Neural crest cell (in vitro differentiated cells): ENCODE measurements at regions not wholly inside any gene's neighbourhood (a gene's known extent, or its start where the extent isn't known, plus 50 kb on each side); places are given as distances from the start of the nearest gene placed in this dataset.
"Not testable (repeated sequence)": the region's sequence is repeated elsewhere in the genome, so short reads cannot be mapped to it uniquely, and the experiment has no call there.

Experiments used
- DNase-seq: peaks from one replicate; pipeline ENCODE4 v3.0.0; 2021; ENCODE audit warnings: low read depth, mixed read lengths, low spot score
- H3K27ac Mint-ChIP-seq: one replicate; pipeline ENCODE4 v1.8.0; 2021; ENCODE audit warnings: mild to moderate bottlenecking, mixed read lengths; ENCODE audit not compliant: unreplicated experiment
- H3K27me3 Mint-ChIP-seq: 2 replicates; pipeline ENCODE4 v1.8.0; 2021; ENCODE audit warnings: low read depth, mild to moderate bottlenecking, mixed read lengths
- H3K36me3 Mint-ChIP-seq: 2 replicates; pipeline ENCODE4 v1.8.0; 2021; ENCODE audit warnings: low read depth, mild to moderate bottlenecking, mixed read lengths
- H3K4me1 Mint-ChIP-seq: 2 replicates; pipeline ENCODE4 v1.8.0; 2021; ENCODE audit warnings: mixed read lengths
- H3K4me3 Mint-ChIP-seq: one replicate; pipeline ENCODE4 v1.8.0; 2021; ENCODE audit warnings: mild to moderate bottlenecking, mixed read lengths
- H3K9me3 Mint-ChIP-seq: 2 replicates; pipeline ENCODE4 v1.8.0; 2021; ENCODE audit warnings: mixed read lengths
- TF ChIP-seq, protein P1 (sequence below): fragments of 200-600 bp; sonication (generic); conservative IDR thresholded peaks from 2 replicates; pipeline ENCODE4 v1.5.0; 2021; ENCODE audit warnings: antibody characterized with exemption, mild to moderate bottlenecking

DNA sequence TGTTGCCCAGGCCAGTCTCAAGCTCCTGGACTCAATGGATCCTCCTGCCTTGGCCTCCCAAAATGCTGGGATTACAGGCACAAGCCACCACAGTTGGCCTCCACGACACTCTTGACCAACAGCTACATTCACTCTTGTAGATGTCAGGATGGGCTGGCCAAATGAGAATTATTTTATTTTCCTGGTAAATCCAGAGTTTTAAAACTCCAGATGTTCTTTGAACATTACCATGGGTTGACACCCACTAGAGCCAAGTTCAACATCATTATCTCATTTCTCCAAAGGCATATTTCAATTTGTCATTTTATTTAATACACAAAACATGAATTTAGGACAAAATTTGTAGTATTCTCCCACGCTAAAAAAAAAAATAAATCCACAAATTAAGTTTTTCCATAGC, 56.5 kb upstream of the FOXN3 start:
- Mint-ChIP-seq H3K9me3 (no peaks in the 10 kb centered on the region), H3K4me1 (no peaks in the 10 kb centered on the region), H3K27ac (no peak overlapping the region), H3K27me3 (no peaks in the 10 kb centered on the region), H3K4me3 (no peak overlapping the region), H3K36me3 (no peaks in the 10 kb centered on the region)
- TF ChIP-seq, protein P1, sequence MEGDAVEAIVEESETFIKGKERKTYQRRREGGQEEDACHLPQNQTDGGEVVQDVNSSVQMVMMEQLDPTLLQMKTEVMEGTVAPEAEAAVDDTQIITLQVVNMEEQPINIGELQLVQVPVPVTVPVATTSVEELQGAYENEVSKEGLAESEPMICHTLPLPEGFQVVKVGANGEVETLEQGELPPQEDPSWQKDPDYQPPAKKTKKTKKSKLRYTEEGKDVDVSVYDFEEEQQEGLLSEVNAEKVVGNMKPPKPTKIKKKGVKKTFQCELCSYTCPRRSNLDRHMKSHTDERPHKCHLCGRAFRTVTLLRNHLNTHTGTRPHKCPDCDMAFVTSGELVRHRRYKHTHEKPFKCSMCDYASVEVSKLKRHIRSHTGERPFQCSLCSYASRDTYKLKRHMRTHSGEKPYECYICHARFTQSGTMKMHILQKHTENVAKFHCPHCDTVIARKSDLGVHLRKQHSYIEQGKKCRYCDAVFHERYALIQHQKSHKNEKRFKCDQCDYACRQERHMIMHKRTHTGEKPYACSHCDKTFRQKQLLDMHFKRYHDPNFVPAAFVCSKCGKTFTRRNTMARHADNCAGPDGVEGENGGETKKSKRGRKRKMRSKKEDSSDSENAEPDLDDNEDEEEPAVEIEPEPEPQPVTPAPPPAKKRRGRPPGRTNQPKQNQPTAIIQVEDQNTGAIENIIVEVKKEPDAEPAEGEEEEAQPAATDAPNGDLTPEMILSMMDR, result no peak
- DNase-seq, result no peak

GRCh38 chr14:89470401-89470800, 53.4 kb upstream of the FOXN3 start:
- Mint-ChIP-seq H3K36me3 (no peaks in the 10 kb centered on the region), H3K27me3 (no peaks in the 10 kb centered on the region), H3K9me3 (no peaks in the 10 kb centered on the region), H3K27ac (no peak overlapping the region), H3K4me3 (no peak overlapping the region), H3K4me1 (no peaks in the 10 kb centered on the region)
- DNase-seq, result no peak
- TF ChIP-seq, protein P1, result no peak

DNA sequence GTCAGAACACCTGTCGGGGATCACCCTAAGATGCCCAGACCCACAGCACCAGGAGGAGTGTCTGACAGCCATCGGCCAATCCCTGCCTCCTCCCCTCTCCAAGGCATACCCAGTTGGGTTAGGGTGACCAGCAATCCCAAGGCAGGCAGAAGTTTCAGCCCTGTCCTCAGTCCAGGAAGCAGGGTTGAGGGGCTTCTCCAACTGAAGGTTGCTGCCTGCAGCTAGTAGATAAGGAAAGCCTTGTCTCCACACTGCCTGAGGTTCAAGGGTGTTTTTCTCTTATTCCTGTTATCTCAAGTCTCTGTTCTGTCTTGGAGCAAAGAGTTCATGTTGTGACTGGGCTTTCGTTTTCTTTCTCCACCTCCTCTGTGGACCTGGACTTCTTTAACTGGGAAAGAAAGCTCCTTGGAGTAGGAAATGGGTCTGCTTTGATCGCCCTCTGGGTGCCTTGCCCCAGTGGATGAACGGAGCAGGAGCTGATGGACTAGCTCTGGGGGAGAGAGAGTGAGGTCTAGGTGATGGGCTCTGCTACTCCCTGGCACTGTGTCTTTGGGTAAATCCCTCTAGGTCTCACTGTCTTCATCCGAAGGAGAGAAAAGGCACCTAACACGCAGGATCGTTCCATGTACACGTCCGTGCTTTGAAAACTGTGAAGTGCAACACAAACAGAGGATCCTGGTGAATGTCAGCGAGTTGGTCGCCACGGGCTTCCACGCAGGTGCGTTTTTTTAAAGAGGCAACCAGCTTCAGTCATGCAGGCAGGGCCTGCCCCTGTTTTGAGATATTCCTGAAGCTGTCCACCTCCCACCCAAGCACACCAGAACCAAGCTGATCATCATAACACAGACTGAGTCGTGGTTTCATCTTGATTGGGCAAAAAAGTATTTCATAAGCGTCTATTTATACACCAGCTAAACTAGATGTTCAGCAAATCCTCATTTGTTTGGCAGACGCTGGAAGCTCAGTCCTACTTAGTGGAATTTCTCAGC, 52.5 kb upstream of the FOXN3 start:
- H3K27me3 Mint-ChIP-seq, result no peaks in the 10 kb centered on the region
- H3K4me3 Mint-ChIP-seq, result no peak overlapping the region
- TF ChIP-seq, protein P1, result no peak
- no peaks in the 10 kb centered on the region for H3K4me1 Mint-ChIP-seq
- no peak for DNase-seq
- H3K36me3 Mint-ChIP-seq, result no peaks in the 10 kb centered on the region
- no peak overlapping the region for H3K27ac Mint-ChIP-seq
- no peaks in the 10 kb centered on the region for H3K9me3 Mint-ChIP-seq

- no peak for DNase-seq
- TF ChIP-seq, protein P1, result no peak
- H3K9me3 Mint-ChIP-seq, result no peaks in the 10 kb centered on the region
- H3K27ac Mint-ChIP-seq, result no peak overlapping the region
- no peaks in the 10 kb centered on the region for H3K4me1 Mint-ChIP-seq
- no peaks in the 10 kb centered on the region for H3K36me3 Mint-ChIP-seq
- H3K4me3 Mint-ChIP-seq, result no peak overlapping the region
- H3K27me3 Mint-ChIP-seq, result no peaks in the 10 kb centered on the region
Measured at GRCh38 chr14:89468566-89468965, 51.5 kb upstream of the FOXN3 start.

DNA sequence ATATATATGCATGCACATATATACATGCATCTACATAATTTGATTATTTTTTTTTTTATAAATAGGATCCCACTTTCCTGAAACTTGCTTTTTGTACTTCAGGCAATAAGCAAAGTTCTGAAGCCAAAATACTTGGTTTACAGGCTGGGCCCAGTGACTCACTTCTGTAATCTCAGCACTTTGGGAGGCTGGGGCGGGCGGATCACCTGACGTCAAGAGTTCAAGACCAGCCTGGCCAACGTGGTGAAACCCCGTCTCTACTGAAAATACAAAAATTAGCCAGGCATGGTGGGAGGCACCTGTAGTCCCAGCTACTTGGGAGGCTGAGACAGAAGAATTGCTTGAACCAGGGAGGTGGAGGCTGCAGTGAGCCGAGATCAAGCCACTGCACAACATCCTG, 51.0 kb upstream of the FOXN3 start:
- not testable (repeated sequence) for H3K27ac Mint-ChIP-seq, H3K4me3 Mint-ChIP-seq, H3K36me3 Mint-ChIP-seq, DNase-seq, H3K4me1 Mint-ChIP-seq, H3K27me3 Mint-ChIP-seq, H3K9me3 Mint-ChIP-seq

- H3K9me3 Mint-ChIP-seq, result no peaks in the 10 kb centered on the region
- no peak overlapping the region for H3K27ac Mint-ChIP-seq
- no peak for DNase-seq
- H3K4me3 Mint-ChIP-seq, result no peak overlapping the region
- no peaks in the 10 kb centered on the region for H3K36me3 Mint-ChIP-seq
- TF ChIP-seq, protein P1, result no peak
- no peaks in the 10 kb centered on the region for H3K27me3 Mint-ChIP-seq
- H3K4me1 Mint-ChIP-seq, result no peaks in the 10 kb centered on the region
Measured at GRCh38 chr14:89466944-89467343, 49.9 kb upstream of the FOXN3 start.
